ENCODE measurements at regions not wholly inside any gene's neighbourhood (a gene's known extent, or its start where the extent isn't known, plus 50 kb on each side); places are given as distances from the start of the nearest gene placed in this dataset.

- H3K4me3 Mint-ChIP-seq = no peak overlapping the region
- H3K36me3 Mint-ChIP-seq = no peaks in the 10 kb centered on the region
- no peaks in the 10 kb centered on the region for H3K9me3 Mint-ChIP-seq
- H3K4me3 ChIP-seq (ENCODE audit: low read length) = no peak overlapping the region
- H3K4me1 ChIP-seq (ENCODE audit: control insufficient read depth in 2 of 2, insufficient read depth in 2 of 2, low read length in 2 of 2) = no peaks in the 10 kb centered on the region
- no peaks in the 10 kb centered on the region for H3K27me3 ChIP-seq (ENCODE audit: control insufficient read depth in 2 of 2, insufficient read depth in 2 of 2, low read length in 2 of 2)
- H3K27me3 Mint-ChIP-seq = peaks cover 0 to 9% (median 0%) of the 10 kb centered on the region in 5 donors
- no peaks in the 10 kb centered on the region for H3K36me3 ChIP-seq (ENCODE audit: control insufficient read depth in 2 of 3, insufficient read depth in 3 of 3, low read length in 3 of 3)
- no peak overlapping the region for H3K27ac ChIP-seq (ENCODE audit: low read depth, low read length)
- CTCF ChIA-PET = interaction anchor here (0.6 kb wide), 2 partner anchors 333 to 432 kb away, joined by 3 to 6 read pairs; no protein-coding TSS in a partner anchor
- no peaks in the 10 kb centered on the region for H3K4me1 Mint-ChIP-seq
- POLR2A ChIA-PET = no interaction called here
- DNase-seq (no peak), ATAC-seq (no peak)
- intact Hi-C loops (cut with micrococcal nuclease) = no loop called here
- no peak overlapping the region for H3K27ac Mint-ChIP-seq
- no peaks in the 10 kb centered on the region for H3K9me3 ChIP-seq (ENCODE audit: control insufficient read depth in 2 of 3, low read length in 3 of 3)
These were observed 647.8 kb upstream of the ACO1 start for GRCh38 chr9:31736581-31737179.

- intact Hi-C loops (cut with micrococcal nuclease) = loop anchor here in 1 of 2 donors (10.0 kb wide), 1 partner anchor 316 kb away; no protein-coding TSS in a partner anchor
- CTCF ChIA-PET = no interaction called here
- Histone ChIP-seq H3K4me1 (ENCODE audit: control insufficient read depth in 2 of 2, insufficient read depth in 2 of 2, low read length in 2 of 2) (no peaks in the 10 kb centered on the region), H3K27me3 (ENCODE audit: control insufficient read depth in 2 of 2, insufficient read depth in 2 of 2, low read length in 2 of 2) (no peaks in the 10 kb centered on the region), H3K36me3 (ENCODE audit: control insufficient read depth in 2 of 3, insufficient read depth in 3 of 3, low read length in 3 of 3) (no peaks in the 10 kb centered on the region), H3K27ac (ENCODE audit: low read depth, low read length) (no peak overlapping the region), H3K4me3 (ENCODE audit: low read length) (no peak overlapping the region), H3K9me3 (ENCODE audit: control insufficient read depth in 2 of 3, low read length in 3 of 3) (no peaks in the 10 kb centered on the region)
- Mint-ChIP-seq H3K9me3 (no peaks in the 10 kb centered on the region), H3K27ac (no peak overlapping the region), H3K27me3 (peaks cover 0 to 9% (median 0%) of the 10 kb centered on the region in 5 donors), H3K4me1 (no peaks in the 10 kb centered on the region), H3K4me3 (no peak overlapping the region), H3K36me3 (no peaks in the 10 kb centered on the region)
- DNase-seq = no peak
- POLR2A ChIA-PET = no interaction called here
- no peak for ATAC-seq
These were observed 643.7 kb upstream of the ACO1 start for GRCh38 chr9:31740705-31741104.

- Mint-ChIP-seq H3K27me3 (peaks cover 0 to 7% (median 0%) of the 10 kb centered on the region in 5 donors), H3K4me3 (no peak overlapping the region), H3K36me3 (no peaks in the 10 kb centered on the region), H3K4me1 (no peaks in the 10 kb centered on the region), H3K9me3 (peaks cover 0 to 3% (median 0%) of the 10 kb centered on the region in 11 donors), H3K27ac (no peak overlapping the region)
- DNase-seq (no peak), ATAC-seq (no peak)
- Histone ChIP-seq H3K9me3 (ENCODE audit: control insufficient read depth in 2 of 3, low read length in 3 of 3) (no peaks in the 10 kb centered on the region), H3K36me3 (ENCODE audit: control insufficient read depth in 2 of 3, insufficient read depth in 3 of 3, low read length in 3 of 3) (no peaks in the 10 kb centered on the region), H3K4me3 (ENCODE audit: low read length) (no peak overlapping the region), H3K27ac (ENCODE audit: low read depth, low read length) (no peak overlapping the region), H3K4me1 (ENCODE audit: control insufficient read depth in 2 of 2, insufficient read depth in 2 of 2, low read length in 2 of 2) (no peaks in the 10 kb centered on the region), H3K27me3 (ENCODE audit: control insufficient read depth in 2 of 2, insufficient read depth in 2 of 2, low read length in 2 of 2) (no peaks in the 10 kb centered on the region)
- intact Hi-C loops (cut with micrococcal nuclease) = loop anchor here in 1 of 2 donors (10.0 kb wide), 1 partner anchor 320 kb away; no protein-coding TSS in a partner anchor
- CTCF ChIA-PET = no interaction called here
- POLR2A ChIA-PET = no interaction called here
These were observed 639.9 kb upstream of the ACO1 start for GRCh38 chr9:31744589-31744988.

GRCh38 chr9:31745468-31745867 lies 639.0 kb upstream of the ACO1 start:
- Histone ChIP-seq H3K9me3 (ENCODE audit: control insufficient read depth in 2 of 3, low read length in 3 of 3) (no peaks in the 10 kb centered on the region), H3K4me3 (ENCODE audit: low read length) (no peak overlapping the region), H3K36me3 (ENCODE audit: control insufficient read depth in 2 of 3, insufficient read depth in 3 of 3, low read length in 3 of 3) (no peaks in the 10 kb centered on the region), H3K4me1 (ENCODE audit: control insufficient read depth in 2 of 2, insufficient read depth in 2 of 2, low read length in 2 of 2) (no peaks in the 10 kb centered on the region), H3K27ac (ENCODE audit: low read depth, low read length) (no peak overlapping the region), H3K27me3 (ENCODE audit: control insufficient read depth in 2 of 2, insufficient read depth in 2 of 2, low read length in 2 of 2) (no peaks in the 10 kb centered on the region)
- no peaks in the 10 kb centered on the region for H3K4me1 Mint-ChIP-seq
- H3K36me3 Mint-ChIP-seq = no peaks in the 10 kb centered on the region
- H3K27me3 Mint-ChIP-seq = peaks cover 0 to 4% (median 0%) of the 10 kb centered on the region in 5 donors
- no peak overlapping the region for H3K4me3 Mint-ChIP-seq
- intact Hi-C loops (cut with micrococcal nuclease) = loop anchor here in 1 of 2 donors (10.0 kb wide), 1 partner anchor 321 kb away; no protein-coding TSS in a partner anchor
- H3K9me3 Mint-ChIP-seq = peaks cover 0 to 3% (median 0%) of the 10 kb centered on the region in 11 donors
- DNase-seq = no peak
- no peak overlapping the region for H3K27ac Mint-ChIP-seq
- no peak for ATAC-seq
- ChIA-PET POLR2A (interaction anchor here (0.8 kb wide), 1 partner anchor 20 kb away, joined by 3 read pairs; no protein-coding TSS in a partner anchor), CTCF (no interaction called here)

GRCh38 chr9:31745886-31746285 lies 638.6 kb upstream of the ACO1 start:
- H3K4me1 ChIP-seq (ENCODE audit: control insufficient read depth in 2 of 2, insufficient read depth in 2 of 2, low read length in 2 of 2) = no peaks in the 10 kb centered on the region
- H3K9me3 Mint-ChIP-seq = peaks cover 0 to 3% (median 0%) of the 10 kb centered on the region in 11 donors
- no peak overlapping the region for H3K27ac Mint-ChIP-seq
- no peaks in the 10 kb centered on the region for H3K4me1 Mint-ChIP-seq
- ATAC-seq (no peak), DNase-seq (no peak)
- no peak overlapping the region for H3K4me3 Mint-ChIP-seq
- intact Hi-C loops (cut with micrococcal nuclease) = loop anchor here in 1 of 2 donors (10.0 kb wide), 1 partner anchor 321 kb away; no protein-coding TSS in a partner anchor
- ChIA-PET POLR2A (interaction anchor here (0.8 kb wide), 1 partner anchor 20 kb away, joined by 3 read pairs; no protein-coding TSS in a partner anchor), CTCF (no interaction called here)
- H3K9me3 ChIP-seq (ENCODE audit: control insufficient read depth in 2 of 3, low read length in 3 of 3) = no peaks in the 10 kb centered on the region
- no peaks in the 10 kb centered on the region for H3K27me3 ChIP-seq (ENCODE audit: control insufficient read depth in 2 of 2, insufficient read depth in 2 of 2, low read length in 2 of 2)
- peaks cover 0 to under 1% (median 0%) of the 10 kb centered on the region in 5 donors for H3K27me3 Mint-ChIP-seq
- no peaks in the 10 kb centered on the region for H3K36me3 ChIP-seq (ENCODE audit: control insufficient read depth in 2 of 3, insufficient read depth in 3 of 3, low read length in 3 of 3)
- no peak overlapping the region for H3K4me3 ChIP-seq (ENCODE audit: low read length)
- H3K27ac ChIP-seq (ENCODE audit: low read depth, low read length) = no peak overlapping the region
- no peaks in the 10 kb centered on the region for H3K36me3 Mint-ChIP-seq

GRCh38 chr9:31753756-31754155 lies 630.7 kb upstream of the ACO1 start:
- no peaks in the 10 kb centered on the region for H3K27me3 Mint-ChIP-seq
- intact Hi-C loops (cut with micrococcal nuclease) = no loop called here
- ChIA-PET CTCF (no interaction called here), POLR2A (no interaction called here)
- peaks cover 0 to 7% (median 0%) of the 10 kb centered on the region in 7 donors for H3K4me1 Mint-ChIP-seq
- no peaks in the 10 kb centered on the region for H3K36me3 ChIP-seq (ENCODE audit: control insufficient read depth in 2 of 3, insufficient read depth in 3 of 3, low read length in 3 of 3)
- no peak overlapping the region for H3K27ac Mint-ChIP-seq
- H3K9me3 ChIP-seq (ENCODE audit: control insufficient read depth in 2 of 3, low read length in 3 of 3) = no peaks in the 10 kb centered on the region
- no peaks in the 10 kb centered on the region for H3K36me3 Mint-ChIP-seq
- no peak overlapping the region for H3K4me3 ChIP-seq (ENCODE audit: low read length)
- no peak for DNase-seq
- no peak overlapping the region for H3K4me3 Mint-ChIP-seq
- H3K27ac ChIP-seq (ENCODE audit: low read depth, low read length) = no peak overlapping the region
- H3K4me1 ChIP-seq (ENCODE audit: control insufficient read depth in 2 of 2, insufficient read depth in 2 of 2, low read length in 2 of 2) = no peaks in the 10 kb centered on the region
- ATAC-seq = no peak
- H3K27me3 ChIP-seq (ENCODE audit: control insufficient read depth in 2 of 2, insufficient read depth in 2 of 2, low read length in 2 of 2) = no peaks in the 10 kb centered on the region
- peaks cover 0 to 6% (median 0%) of the 10 kb centered on the region in 11 donors for H3K9me3 Mint-ChIP-seq

GRCh38 chr9:31759703-31760102 lies 624.7 kb upstream of the ACO1 start:
- Histone ChIP-seq H3K4me3 (ENCODE audit: low read length) (no peak overlapping the region), H3K9me3 (ENCODE audit: control insufficient read depth in 2 of 3, low read length in 3 of 3) (no peaks in the 10 kb centered on the region), H3K27ac (ENCODE audit: low read depth, low read length) (no peak overlapping the region), H3K4me1 (ENCODE audit: control insufficient read depth in 2 of 2, insufficient read depth in 2 of 2, low read length in 2 of 2) (no peaks in the 10 kb centered on the region), H3K27me3 (ENCODE audit: control insufficient read depth in 2 of 2, insufficient read depth in 2 of 2, low read length in 2 of 2) (no peaks in the 10 kb centered on the region), H3K36me3 (ENCODE audit: control insufficient read depth in 2 of 3, insufficient read depth in 3 of 3, low read length in 3 of 3) (no peaks in the 10 kb centered on the region)
- Mint-ChIP-seq H3K27me3 (no peaks in the 10 kb centered on the region), H3K4me1 (peaks cover 0 to 7% (median 2%) of the 10 kb centered on the region in 7 donors), H3K27ac (no peak overlapping the region), H3K4me3 (no peak overlapping the region), H3K36me3 (no peaks in the 10 kb centered on the region), H3K9me3 (peaks cover 0 to 3% (median 0%) of the 10 kb centered on the region in 11 donors)
- no peak for DNase-seq
- no peak for ATAC-seq
- ChIA-PET POLR2A (no interaction called here), CTCF (interaction anchor here (0.6 kb wide), 1 partner anchor 633 kb away, joined by 3 read pairs; no protein-coding TSS in a partner anchor)
- intact Hi-C loops (cut with micrococcal nuclease) = no loop called here
